ENCODE measurements at regions not wholly inside any gene's neighbourhood (a gene's known extent, or its start where the extent isn't known, plus 50 kb on each side); places are given as distances from the start of the nearest gene placed in this dataset.

DNA sequence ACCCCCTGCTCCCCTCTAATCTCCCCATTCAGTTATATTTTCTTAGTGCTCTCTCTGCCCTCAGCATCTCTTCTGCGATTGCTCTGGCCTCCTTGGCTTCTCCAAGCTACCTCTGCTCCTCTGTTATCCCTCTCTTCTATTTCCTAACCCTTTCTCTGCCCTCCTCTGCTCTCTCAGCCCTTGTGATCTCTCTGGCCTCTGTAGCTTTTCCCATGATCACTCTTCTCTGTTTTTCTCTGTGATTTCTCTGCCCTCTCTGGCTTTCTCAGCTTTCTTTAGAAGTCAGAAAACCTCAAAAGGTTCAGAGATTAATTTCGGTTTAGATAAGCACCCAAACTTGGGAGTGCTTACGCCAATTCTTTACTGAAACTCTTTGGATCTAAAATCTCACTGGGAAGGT, 795.0 kb downstream of the DIAPH3 start (continued):
- TF ChIP-seq, protein P1, sequence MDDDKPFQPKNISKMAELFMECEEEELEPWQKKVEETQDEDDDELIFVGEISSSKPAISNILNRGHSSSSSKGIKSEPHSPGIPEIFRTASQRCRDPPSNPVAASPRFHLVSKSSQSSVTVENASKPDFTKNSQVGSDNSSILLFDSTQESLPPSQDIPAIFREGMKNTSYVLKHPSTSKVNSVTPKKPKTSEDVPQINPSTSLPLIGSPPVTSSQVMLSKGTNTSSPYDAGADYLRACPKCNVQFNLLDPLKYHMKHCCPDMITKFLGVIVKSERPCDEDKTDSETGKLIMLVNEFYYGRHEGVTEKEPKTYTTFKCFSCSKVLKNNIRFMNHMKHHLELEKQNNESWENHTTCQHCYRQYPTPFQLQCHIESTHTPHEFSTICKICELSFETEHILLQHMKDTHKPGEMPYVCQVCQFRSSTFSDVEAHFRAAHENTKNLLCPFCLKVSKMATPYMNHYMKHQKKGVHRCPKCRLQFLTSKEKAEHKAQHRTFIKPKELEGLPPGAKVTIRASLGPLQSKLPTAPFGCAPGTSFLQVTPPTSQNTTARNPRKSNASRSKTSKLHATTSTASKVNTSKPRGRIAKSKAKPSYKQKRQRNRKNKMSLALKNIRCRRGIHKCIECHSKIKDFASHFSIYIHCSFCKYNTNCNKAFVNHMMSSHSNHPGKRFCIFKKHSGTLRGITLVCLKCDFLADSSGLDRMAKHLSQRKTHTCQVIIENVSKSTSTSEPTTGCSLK (tag by site-specific recombination; IDR thresholded peaks at IDR 0.05), result no peak
- TF ChIP-seq ZNF16 (tag by site-specific recombination; IDR thresholded peaks at IDR 0.05; ENCODE audit: low read depth) (no peak), SETDB1 (IDR thresholded peaks at IDR 0.05; ENCODE audit: insufficient read length, low read length) (no peak), ZEB2 (tag by site-specific recombination; IDR thresholded peaks at IDR 0.05) (no peak), ZNF560 (tag by site-specific recombination; IDR thresholded peaks at IDR 0.05; ENCODE audit: borderline replicate concordance) (no peak)
- TF ChIP-seq, protein P2, sequence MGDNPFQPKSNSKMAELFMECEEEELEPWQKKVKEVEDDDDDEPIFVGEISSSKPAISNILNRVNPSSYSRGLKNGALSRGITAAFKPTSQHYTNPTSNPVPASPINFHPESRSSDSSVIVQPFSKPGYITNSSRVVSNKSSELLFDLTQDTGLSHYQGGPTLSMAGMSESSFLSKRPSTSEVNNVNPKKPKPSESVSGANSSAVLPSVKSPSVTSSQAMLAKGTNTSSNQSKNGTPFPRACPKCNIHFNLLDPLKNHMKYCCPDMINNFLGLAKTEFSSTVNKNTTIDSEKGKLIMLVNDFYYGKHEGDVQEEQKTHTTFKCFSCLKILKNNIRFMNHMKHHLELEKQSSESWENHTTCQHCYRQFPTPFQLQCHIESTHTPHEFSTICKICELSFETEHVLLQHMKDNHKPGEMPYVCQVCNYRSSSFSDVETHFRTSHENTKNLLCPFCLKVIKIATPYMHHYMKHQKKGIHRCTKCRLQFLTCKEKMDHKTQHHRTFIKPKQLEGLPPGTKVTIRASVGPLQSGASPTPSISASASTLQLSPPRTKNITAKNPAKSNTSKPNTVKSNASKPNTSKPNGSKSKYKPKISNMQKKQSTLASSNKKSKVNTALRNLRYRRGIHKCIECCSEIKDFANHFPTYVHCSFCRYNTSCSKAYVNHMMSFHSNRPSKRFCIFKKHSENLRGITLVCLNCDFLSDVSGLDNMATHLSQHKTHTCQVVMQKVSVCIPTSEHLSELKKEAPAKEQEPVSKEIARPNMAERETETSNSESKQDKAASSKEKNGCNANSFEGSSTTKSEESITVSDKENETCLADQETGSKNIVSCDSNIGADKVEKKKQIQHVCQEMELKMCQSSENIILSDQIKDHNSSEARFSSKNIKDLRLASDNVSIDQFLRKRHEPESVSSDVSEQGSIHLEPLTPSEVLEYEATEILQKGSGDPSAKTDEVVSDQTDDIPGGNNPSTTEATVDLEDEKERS (tag by site-specific recombination; IDR thresholded peaks at IDR 0.05), result no peak
- TF ChIP-seq, protein P3, sequence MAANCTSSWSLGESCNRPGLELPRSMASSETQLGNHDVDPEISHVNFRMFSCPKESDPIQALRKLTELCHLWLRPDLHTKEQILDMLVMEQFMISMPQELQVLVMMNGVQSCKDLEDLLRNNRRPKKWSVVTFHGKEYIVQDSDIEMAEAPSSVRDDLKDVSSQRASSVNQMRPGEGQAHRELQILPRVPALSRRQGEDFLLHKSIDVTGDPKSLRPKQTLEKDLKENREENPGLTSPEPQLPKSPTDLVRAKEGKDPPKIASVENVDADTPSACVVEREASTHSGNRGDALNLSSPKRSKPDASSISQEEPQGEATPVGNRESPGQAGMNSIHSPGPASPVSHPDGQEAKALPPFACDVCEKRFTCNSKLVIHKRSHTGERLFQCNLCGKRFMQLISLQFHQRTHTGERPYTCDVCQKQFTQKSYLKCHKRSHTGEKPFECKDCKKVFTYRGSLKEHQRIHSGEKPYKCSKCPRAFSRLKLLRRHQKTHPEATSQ (tag by site-specific recombination; IDR thresholded peaks at IDR 0.05), result no peak

DNA sequence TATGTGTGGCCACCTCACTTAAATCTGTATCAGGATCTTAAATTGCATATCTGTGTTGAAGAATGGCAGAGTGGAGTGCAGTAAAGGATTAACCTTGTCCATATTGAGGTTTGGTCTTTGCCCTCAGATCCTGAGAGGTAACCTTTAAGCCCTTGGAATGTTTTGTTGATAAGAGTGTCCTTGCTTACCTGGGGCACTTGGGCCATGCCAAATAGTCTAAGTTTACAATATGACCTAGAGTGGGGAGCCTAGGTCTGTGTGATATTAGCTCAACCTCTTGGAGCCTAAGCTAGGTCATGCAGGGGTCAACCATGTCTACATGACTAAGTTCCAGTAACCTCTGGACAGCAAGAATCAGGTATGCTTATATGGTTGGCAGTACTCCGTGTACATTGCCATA, 792.5 kb downstream of the DIAPH3 start:
- Histone ChIP-seq H3K9me3 (ENCODE audit: control insufficient read depth, insufficient read depth, low read depth, low read length) (no peaks in the 10 kb centered on the region), H3K4me1 (ENCODE audit: control insufficient read depth, insufficient read depth, low read length) (no peaks in the 10 kb centered on the region), H3K36me3 (ENCODE audit: control insufficient read depth in 2 of 2, insufficient read depth in 1 of 2, low read length in 2 of 2) (no peaks in the 10 kb centered on the region), H3K27ac (ENCODE audit: extremely low read depth, low read depth, low read length) (no peak overlapping the region), H3K4me3 (ENCODE audit: low read depth, low read length) (no peak overlapping the region)
- POLR2A ChIA-PET, result no interaction called here
- no peak for TF ChIP-seq GLIS2 (tag by site-specific recombination; IDR thresholded peaks at IDR 0.05)
- CTCF ChIA-PET, result no interaction called here

DNA sequence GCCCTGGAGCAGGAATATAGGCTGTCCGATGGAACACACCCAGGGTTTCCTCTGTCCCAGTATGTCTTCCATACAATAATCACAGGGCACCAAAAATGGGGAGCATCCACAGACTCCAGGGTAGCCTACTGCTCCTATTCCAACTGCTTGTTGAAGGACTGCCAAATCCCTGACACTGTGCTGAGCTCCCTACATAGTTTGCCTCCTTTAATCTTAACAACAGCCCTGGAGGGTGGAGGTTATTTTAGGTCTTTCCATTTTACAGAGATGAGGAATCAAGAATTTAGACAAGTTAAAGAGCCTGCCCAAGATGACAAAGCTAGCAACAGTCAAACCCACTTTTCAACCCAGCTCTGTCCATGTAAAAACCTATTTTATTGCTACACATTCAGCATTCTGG, 790.4 kb downstream of the DIAPH3 start:
- H3K36me3 ChIP-seq (ENCODE audit: control insufficient read depth in 2 of 2, insufficient read depth in 1 of 2, low read length in 2 of 2), result no peaks in the 10 kb centered on the region
- no peak overlapping the region for H3K4me3 ChIP-seq (ENCODE audit: low read depth, low read length)
- H3K9me3 ChIP-seq (ENCODE audit: control insufficient read depth, insufficient read depth, low read depth, low read length), result no peaks in the 10 kb centered on the region
- TF ChIP-seq SALL2 (tag by site-specific recombination; IDR thresholded peaks at IDR 0.05; ENCODE audit: borderline replicate concordance), result no peak
- TF ChIP-seq, protein P1 (tag by site-specific recombination; IDR thresholded peaks at IDR 0.05), result no peak
- TF ChIP-seq ZNF114 (tag by site-specific recombination; IDR thresholded peaks at IDR 0.05), result no peak
- TF ChIP-seq ZNF629 (tag by site-specific recombination; IDR thresholded peaks at IDR 0.05), result no peak
- CTCF ChIA-PET, result interaction anchor here (1.2 kb wide), 1 partner anchor 18 kb away, joined by 3 read pairs; no protein-coding TSS in a partner anchor
- H3K4me1 ChIP-seq (ENCODE audit: control insufficient read depth, insufficient read depth, low read length), result no peaks in the 10 kb centered on the region
- POLR2A ChIA-PET, result interaction anchor here (1.1 kb wide), 1 partner anchor 13 kb away, joined by 3 read pairs; no protein-coding TSS in a partner anchor
- no peak overlapping the region for H3K27ac ChIP-seq (ENCODE audit: extremely low read depth, low read depth, low read length)

Measured in HEK293 (cell line).